ENCODE measurements at regions not wholly inside any gene's neighbourhood (a gene's known extent, or its start where the extent isn't known, plus 50 kb on each side); places are given as distances from the start of the nearest gene placed in this dataset.

DNA sequence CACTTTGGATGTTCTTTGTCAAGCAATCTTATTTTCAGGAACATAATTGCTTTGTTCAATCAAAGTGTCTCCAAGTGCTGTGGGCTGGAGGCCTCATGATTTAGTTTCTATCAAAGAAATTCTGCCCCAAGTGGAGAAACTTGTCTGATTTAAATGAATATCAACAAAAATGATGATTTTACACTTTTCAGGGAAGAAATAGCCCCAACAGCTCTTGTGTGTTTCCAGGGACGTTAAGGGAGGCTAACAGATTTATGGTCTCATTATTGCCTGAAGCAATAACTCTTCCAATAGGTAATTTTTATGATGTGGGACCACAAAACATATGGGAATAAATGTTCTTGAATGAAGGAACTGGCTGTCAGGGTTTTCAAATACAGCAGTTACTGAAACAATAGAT lies 699.1 kb downstream of the FAM181B start:
- TF ChIP-seq YY1 (IDR thresholded peaks at IDR 0.05; ENCODE audit: low read depth, low read length) (no peak), SRF (IDR thresholded peaks at IDR 0.05; ENCODE audit: low read depth, low read length) (no peak), POLR2A (IDR thresholded peaks at IDR 0.05; ENCODE audit: control extremely low read depth in 1 of 2, low read depth in 2 of 2, low read length in 2 of 2) (no peak), EP300 (IDR thresholded peaks at IDR 0.05; ENCODE audit: borderline replicate concordance in 1 of 2, low read depth in 2 of 2, low read length in 2 of 2) (no peak)

Data from H1 (cell line).